H1 (cell line): ENCODE measurements at regions not wholly inside any gene's neighbourhood (a gene's known extent, or its start where the extent isn't known, plus 50 kb on each side); places are given as distances from the start of the nearest gene placed in this dataset.
"Not testable (repeated sequence)": the region's sequence is repeated elsewhere in the genome, so short reads cannot be mapped to it uniquely, and the experiment has no call there.

ENCODE experiments used
- CTCF ChIA-PET: fragments of 300-600 bp; sonication (Branson Sonifier 250); formaldehyde crosslinking; loops from one replicate; lab custom pipeline; 2021; ENCODE audit not compliant: partially characterized antibody; lab: Charles Lee
- POLR2A ChIA-PET: fragments of 300-600 bp; sonication (Branson Sonifier 250); formaldehyde crosslinking; loops from one replicate; lab custom pipeline; 2021; ENCODE audit warnings: inconsistent platforms; ENCODE audit not compliant: partially characterized antibody; lab: Charles Lee
- DNase-seq, 2 experiments: peaks; one replicate each; pipeline versions ENCODE4 v3.0.0 to v3.0.0-alpha.2; 2010 to 2022; ENCODE audit warnings: low spot score in 2 of 2, low read depth in 1 of 2, mixed read lengths in 1 of 2
- FAIRE-seq: peaks from 2 replicates; lab custom pipeline; 2011; peaks lifted over from hg19 to GRCh38; lab: Jason Lieb, UNC
- H2AFZ ChIP-seq: 2 replicates; pipeline ENCODE4 v1.8.1; 2012; ENCODE audit warnings: low read length, inconsistent platforms
- H2AK5ac ChIP-seq: 2 replicates; pipeline ENCODE4 v1.6.1; 2013; ENCODE audit warnings: low read depth, low read length
- H2BK120ac ChIP-seq: replicated peaks from 2 replicates; pipeline ENCODE3; 2013; ENCODE audit warnings: low read depth, low read length, inconsistent platforms
- H2BK12ac ChIP-seq: 2 replicates; pipeline ENCODE4 v1.6.1; 2013; ENCODE audit warnings: low read depth, low read length
- H2BK15ac ChIP-seq: 2 replicates; pipeline ENCODE4 v1.6.1; 2013; ENCODE audit warnings: low read length
- H2BK20ac ChIP-seq: 2 replicates; pipeline ENCODE4 v1.6.1; 2013; ENCODE audit warnings: low read length
- H2BK5ac ChIP-seq: 2 replicates; pipeline ENCODE4 v1.6.1; 2013; ENCODE audit warnings: low read depth, low read length
- H3K14ac ChIP-seq: 2 replicates; pipeline ENCODE4 v1.6.1; 2013; ENCODE audit warnings: inconsistent platforms; ENCODE audit not compliant: insufficient read length
- H3K18ac ChIP-seq: 2 replicates; pipeline ENCODE4 v1.6.1; 2013; ENCODE audit warnings: low read length; ENCODE audit errors: extremely low read depth
- H3K23ac ChIP-seq: 2 replicates; pipeline ENCODE4 v1.6.1; 2013; ENCODE audit warnings: inconsistent platforms; ENCODE audit not compliant: insufficient read length
- H3K23me2 ChIP-seq: 2 replicates; pipeline ENCODE4 v1.6.1; 2013; ENCODE audit warnings: low read depth, low read length
- H3K27ac ChIP-seq: 2 replicates; pipeline ENCODE4 v1.6.1; 2011; ENCODE audit warnings: low read depth, low read length, inconsistent platforms
- H3K27me3 ChIP-seq, 4 experiments: replicated peaks in 1 of 4; 1 replicate in 1 of 4; 2 replicates in 3 of 4; pipeline versions ENCODE4 v1.6.1 to v1.8.1; 2011 to 2013; ENCODE audit warnings: low read length in 3 of 4, mild to moderate bottlenecking in 3 of 4, inconsistent platforms in 2 of 4, mixed read lengths in 2 of 4, moderate library complexity in 1 of 4; ENCODE audit not compliant: control insufficient read depth in 3 of 4, insufficient read depth in 3 of 4; ENCODE audit errors: extremely low read depth in 1 of 4
- H3K36me3 ChIP-seq, 4 experiments: 2 replicates each; pipeline versions ENCODE4 v1.6.1 to v1.8.1; 2011 to 2013; ENCODE audit warnings: mild to moderate bottlenecking in 4 of 4, low read length in 3 of 4, moderate library complexity in 2 of 4, control low read depth in 1 of 4, inconsistent platforms in 1 of 4; ENCODE audit not compliant: insufficient read depth in 4 of 4, control insufficient read depth in 2 of 4
- H3K4ac ChIP-seq: replicated peaks from 2 replicates; pipeline ENCODE3; 2013; ENCODE audit warnings: low read length, low read depth, mixed read lengths, inconsistent platforms; ENCODE audit not compliant: insufficient read length
- H3K4me1 ChIP-seq, 4 experiments: replicated peaks in 1 of 4; 1 replicate in 1 of 4; 2 replicates in 3 of 4; pipeline versions ENCODE4 v1.6.1 to v1.8.1; 2011 to 2013; ENCODE audit warnings: low read length in 3 of 4, inconsistent platforms in 2 of 4, mixed read lengths in 1 of 4; ENCODE audit not compliant: insufficient read depth in 4 of 4, control insufficient read depth in 3 of 4
- H3K4me2 ChIP-seq, 2 experiments: 2 replicates each; pipeline versions ENCODE4 v1.6.1 to v1.8.1; 2011 to 2013; ENCODE audit warnings: low read depth in 2 of 2, low read length in 2 of 2, control low read depth in 1 of 2, inconsistent platforms in 1 of 2, mild to moderate bottlenecking in 1 of 2; ENCODE audit not compliant: insufficient read depth in 1 of 2
- H3K4me3 ChIP-seq, 4 experiments: fragments of 200-600, 300-600 bp in 1 of 4; sonication (generic), shearing (Covaris generic), sonication (Bioruptor Twin) in 1 of 4; 2 replicates each; pipeline versions ENCODE4 v1.5.1 to v1.8.1; 2011 to 2016; ENCODE audit warnings: low read length in 4 of 4, low read depth in 3 of 4, control low read depth in 2 of 4, inconsistent platforms in 2 of 4, mild to moderate bottlenecking in 2 of 4, mixed read lengths in 1 of 4, moderate library complexity in 1 of 4; ENCODE audit not compliant: insufficient read depth in 2 of 4; ENCODE audit errors: extremely low read depth in 1 of 4
- H3K56ac ChIP-seq: replicated peaks from 2 replicates; pipeline ENCODE3; 2013; ENCODE audit warnings: low read depth, mild to moderate bottlenecking, mixed read lengths, low read length, inconsistent platforms; ENCODE audit not compliant: insufficient read length
- H3K79me1 ChIP-seq: 2 replicates; pipeline ENCODE4 v1.6.1; 2013; ENCODE audit warnings: low read depth, low read length, control low read depth
- H3K79me2 ChIP-seq, 2 experiments: 2 replicates each; pipeline versions ENCODE4 v1.6.1 to v1.8.1; 2012 to 2013; ENCODE audit warnings: low read length in 2 of 2, mild to moderate bottlenecking in 2 of 2, inconsistent platforms in 1 of 2; ENCODE audit not compliant: insufficient read depth in 2 of 2, control insufficient read depth in 1 of 2
- H3K9ac ChIP-seq, 4 experiments: replicated peaks in 1 of 4; 1 replicate in 1 of 4; 2 replicates in 3 of 4; pipeline versions ENCODE4 v1.6.1 to v1.8.1; 2011 to 2013; ENCODE audit warnings: low read depth in 3 of 4, low read length in 3 of 4, control low read depth in 2 of 4, mild to moderate bottlenecking in 2 of 4, moderate library complexity in 2 of 4, inconsistent platforms in 1 of 4; ENCODE audit errors: extremely low read depth in 1 of 4
- H3K9me3 ChIP-seq, 2 experiments: 2 replicates each; pipeline versions ENCODE4 v1.6.1 to v1.8.1; 2012 to 2013; ENCODE audit warnings: mild to moderate bottlenecking in 2 of 2, moderate library complexity in 2 of 2, control low read depth in 1 of 2, inconsistent platforms in 1 of 2, low read depth in 1 of 2, low read length in 1 of 2, mixed read lengths in 1 of 2; ENCODE audit not compliant: insufficient read depth in 2 of 2
- H4K20me1 ChIP-seq, 2 experiments: replicated peaks in 1 of 2; 2 replicates each; pipeline versions ENCODE3 to v1.8.1; 2011 to 2013; ENCODE audit warnings: inconsistent platforms in 2 of 2, low read length in 2 of 2, mild to moderate bottlenecking in 1 of 2; ENCODE audit not compliant: insufficient read depth in 2 of 2, control insufficient read depth in 1 of 2
- H4K5ac ChIP-seq: 2 replicates; pipeline ENCODE4 v1.6.1; 2013; ENCODE audit warnings: low read length, low read depth, mixed read lengths, inconsistent platforms; ENCODE audit not compliant: insufficient read length
- H4K8ac ChIP-seq: 2 replicates; pipeline ENCODE4 v1.8.0; 2013; ENCODE audit warnings: mild to moderate bottlenecking, moderate library complexity, low read length, inconsistent platforms; ENCODE audit not compliant: insufficient read depth; ENCODE audit errors: extremely low read depth
- H4K91ac ChIP-seq: replicated peaks from 2 replicates; pipeline ENCODE3; 2013; ENCODE audit warnings: low read length, mixed read lengths, inconsistent platforms; ENCODE audit not compliant: insufficient read length
- WGBS, 2 experiments: shearing (Covaris generic) in 1 of 2; methylation state at CpG; one replicate each; pipeline versions ENCODE4 v1.1.6 to v1.1.7; 2013 to 2015; ENCODE audit warnings: low lambda C conversion rate in 2 of 2, mixed read lengths in 2 of 2, inconsistent platforms in 1 of 2, low coverage in 1 of 2, missing lambda C conversion rate in 1 of 2; ENCODE audit not compliant: insufficient replicate concordance in 2 of 2, insufficient coverage in 1 of 2, insufficient read length in 1 of 2; ENCODE audit errors: extremely low coverage in 1 of 2, missing lambda C conversion rate in 1 of 2; 5-methylcytosine and 5-hydroxymethylcytosine counted together

DNA sequence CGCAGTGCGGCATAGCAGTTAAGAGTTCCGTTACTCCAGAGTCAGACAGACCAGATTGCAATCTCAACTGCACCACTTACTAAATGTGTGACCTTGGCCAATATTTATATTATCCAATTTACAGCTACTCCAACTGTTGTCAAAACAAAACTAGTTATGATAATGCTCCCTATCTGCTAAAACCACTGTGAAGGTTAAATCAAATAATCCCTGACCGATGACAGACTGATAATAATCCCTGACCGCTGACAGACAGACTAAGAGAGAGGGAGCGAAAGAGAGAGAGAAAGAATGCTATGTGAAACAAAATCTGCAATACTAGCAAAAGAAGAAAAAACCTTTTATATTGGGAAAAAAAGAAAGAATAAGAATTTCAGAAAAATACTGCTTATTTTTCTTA is 204.1 kb upstream of the ZNF322 start:
- H2BK12ac ChIP-seq, H4K91ac ChIP-seq, H2AK5ac ChIP-seq, H3K18ac ChIP-seq, H3K23ac ChIP-seq, H3K23me2 ChIP-seq, H3K27me3 ChIP-seq, H3K4ac ChIP-seq, H3K79me1 ChIP-seq, H3K14ac ChIP-seq, H3K79me2 ChIP-seq, POLR2A ChIA-PET, H3K9ac ChIP-seq, H2BK15ac ChIP-seq, H2BK20ac ChIP-seq, H3K4me1 ChIP-seq, H3K4me3 ChIP-seq, FAIRE-seq, H4K8ac ChIP-seq, H4K20me1 ChIP-seq, H2BK120ac ChIP-seq, H3K4me2 ChIP-seq, H2AFZ ChIP-seq, DNase-seq, H3K27ac ChIP-seq, H3K36me3 ChIP-seq, H3K56ac ChIP-seq, CTCF ChIA-PET, H3K9me3 ChIP-seq, H4K5ac ChIP-seq, H2BK5ac ChIP-seq: not testable (repeated sequence)
- WGBS, 2 experiments, result 85% methylated on average over 6 of the region's 6 CpGs; no CpG with 5 or more reads in 1 of the 2 experiments

GRCh38 chr6:26898785-26899184 is 239.2 kb upstream of the ZNF322 start:
- H2BK12ac ChIP-seq, H3K14ac ChIP-seq, DNase-seq, H3K23ac ChIP-seq, H3K23me2 ChIP-seq, H3K27me3 ChIP-seq, H3K79me2 ChIP-seq, H3K4me1 ChIP-seq, H4K20me1 ChIP-seq, H2BK15ac ChIP-seq, H2AFZ ChIP-seq, H3K79me1 ChIP-seq, H3K4me2 ChIP-seq, H3K4me3 ChIP-seq, H2BK20ac ChIP-seq, H3K9ac ChIP-seq, FAIRE-seq, CTCF ChIA-PET, H4K8ac ChIP-seq, H3K56ac ChIP-seq, H2BK5ac ChIP-seq, H3K36me3 ChIP-seq, H3K27ac ChIP-seq, H4K91ac ChIP-seq, H2AK5ac ChIP-seq, H4K5ac ChIP-seq, H3K9me3 ChIP-seq, H3K4ac ChIP-seq, H3K18ac ChIP-seq, H2BK120ac ChIP-seq, POLR2A ChIA-PET: not testable (repeated sequence)
- WGBS, 2 experiments, result 97% methylated on average over 9 of the region's 9 CpGs; no CpG with 5 or more reads in 1 of the 2 experiments
